NCI-H1694 (cell line): ENCODE measurements at regions not wholly inside any gene's neighbourhood (a gene's known extent, or its start where the extent isn't known, plus 50 kb on each side); places are given as distances from the start of the nearest gene placed in this dataset.

Experiments used
- DNase-seq: peaks from one replicate; lab custom pipeline; 2025; lab: John Stamatoyannopoulos, UW

GRCh38 chr6:22027040-22027725 is 269.7 kb downstream of the PRL start:
- DNase-seq, result no peak

- no peak for DNase-seq
Observed at GRCh38 chr6:22028403-22029090, 268.3 kb downstream of the PRL start.

- no peak for DNase-seq
Observed at GRCh38 chr6:22029171-22029570, 267.7 kb downstream of the PRL start.

GRCh38 chr6:22030730-22031619 is 265.9 kb downstream of the PRL start:
- DNase-seq, result no peak

- no peak for DNase-seq
Observed at GRCh38 chr6:22035690-22036089, 261.1 kb downstream of the PRL start.

GRCh38 chr6:22036275-22036674 is 260.6 kb downstream of the PRL start:
- DNase-seq, result no peak

GRCh38 chr6:22036699-22037098 is 260.1 kb downstream of the PRL start:
- no peak for DNase-seq

- no peak for DNase-seq
Observed at GRCh38 chr6:22041797-22042480, 254.9 kb downstream of the PRL start.

- DNase-seq, result no peak
Observed at GRCh38 chr6:22042706-22043105, 254.1 kb downstream of the PRL start.

GRCh38 chr6:22043284-22043962 is 253.4 kb downstream of the PRL start:
- DNase-seq, result no peak

GRCh38 chr6:22045261-22045912 is 251.4 kb downstream of the PRL start:
- no peak for DNase-seq

- DNase-seq, result no peak
Observed at GRCh38 chr6:22049002-22049401, 247.8 kb downstream of the PRL start.

GRCh38 chr6:22053391-22053997 is 243.3 kb downstream of the PRL start:
- no peak for DNase-seq

- no peak for DNase-seq
Observed at GRCh38 chr6:22056398-22056797, 240.4 kb downstream of the PRL start.

GRCh38 chr6:22057962-22058361 is 238.9 kb downstream of the PRL start:
- DNase-seq, result no peak

- peak; percentile 66 for DNase-seq
Observed at GRCh38 chr6:22059126-22059525, 237.7 kb downstream of the PRL start.

- no peak for DNase-seq
Observed at GRCh38 chr6:22059946-22060345, 236.9 kb downstream of the PRL start.

GRCh38 chr6:22062807-22063408 is 233.9 kb downstream of the PRL start:
- no peak for DNase-seq

- DNase-seq, result no peak
Observed at GRCh38 chr6:22064558-22064957, 232.3 kb downstream of the PRL start.

GRCh38 chr6:22067122-22067521 is 229.7 kb downstream of the PRL start:
- DNase-seq, result no peak
